DND-41 (cell line): ENCODE measurements at regions not wholly inside any gene's neighbourhood (a gene's known extent, or its start where the extent isn't known, plus 50 kb on each side); places are given as distances from the start of the nearest gene placed in this dataset.

Source experiments
- CTCF ChIP-seq: IDR thresholded peaks from 2 replicates; pipeline ENCODE4 v1.5.1; 2012; ENCODE audit warnings: borderline replicate concordance, low read length, moderate library complexity, mild to moderate bottlenecking; ENCODE audit not compliant: poor library complexity, severe bottlenecking; ENCODE audit errors: extremely low read depth
- EZH2 ChIP-seq: IDR thresholded peaks from 3 replicates; pipeline ENCODE4 v1.6.1; 2012; ENCODE audit warnings: borderline replicate concordance, low read depth, mild to moderate bottlenecking, moderate library complexity, low read length, inconsistent platforms; ENCODE audit not compliant: severe bottlenecking

- TF ChIP-seq EZH2 (no peak), CTCF (no peak)
Observed at GRCh38 chr10:121158988-121159579, 307.9 kb downstream of the WDR11 start.
